Activated T-helper 1 cell treated with anti-CD3 and anti-CD28 coated beads, Interleukin-12 subunit alpha, Interleukin-12 subunit beta, Interleukin-2, Interleukin-4 antibody, amounts not matched to agents 30 ng/mL and 10 ng/mL and 1 ng/mL, durations not matched to agents 14 hours and 24 hours and 36 hours (primary cell): ENCODE measurements at regions not wholly inside any gene's neighbourhood (a gene's known extent, or its start where the extent isn't known, plus 50 kb on each side); places are given as distances from the start of the nearest gene placed in this dataset.

ENCODE experiments used
- DNase-seq: peaks from one replicate; pipeline ENCODE4 v3.0.0; 2021; ENCODE audit warnings: low spot score
- H3K27ac Mint-ChIP-seq: one replicate; pipeline ENCODE4 v1.8.0; 2021; ENCODE audit warnings: mild to moderate bottlenecking, mixed read lengths
- H3K27me3 Mint-ChIP-seq: one replicate; pipeline ENCODE4 v1.8.0; 2022; ENCODE audit warnings: mild to moderate bottlenecking, moderate library complexity, mixed read lengths; ENCODE audit not compliant: insufficient read depth
- H3K36me3 Mint-ChIP-seq: one replicate; pipeline ENCODE4 v1.8.0; 2021; ENCODE audit warnings: low read depth, mixed read lengths
- H3K4me1 Mint-ChIP-seq: one replicate; pipeline ENCODE4 v1.8.0; 2021; ENCODE audit warnings: low read depth, mixed read lengths
- H3K4me3 Mint-ChIP-seq: one replicate; pipeline ENCODE4 v1.8.0; 2021; ENCODE audit warnings: mild to moderate bottlenecking, moderate library complexity, mixed read lengths
- H3K9me3 Mint-ChIP-seq: one replicate; pipeline ENCODE4 v1.8.0; 2021; ENCODE audit warnings: mixed read lengths
- intact Hi-C: fragments of 100-400 bp; cut with micrococcal nuclease; formaldehyde crosslinking; loops from one replicate; pipeline ENCODE4 v1.15.1; 2024

GRCh38 chr11:112392904-112393303, 132.2 kb upstream of the PLET1 start:
- Mint-ChIP-seq H3K27ac (no peak overlapping the region), H3K27me3 (no peaks in the 10 kb centered on the region), H3K36me3 (no peaks in the 10 kb centered on the region), H3K9me3 (no peaks in the 10 kb centered on the region), H3K4me3 (no peak overlapping the region), H3K4me1 (no peaks in the 10 kb centered on the region)
- intact Hi-C loops = no loop called here
- DNase-seq = no peak

- no peaks in the 10 kb centered on the region for H3K9me3 Mint-ChIP-seq
These were observed 133.6 kb upstream of the PLET1 start for GRCh38 chr11:112394304-112394703.

GRCh38 chr11:112396076-112396475, 135.4 kb upstream of the PLET1 start:
- H3K27ac Mint-ChIP-seq = no peak overlapping the region
- no peaks in the 10 kb centered on the region for H3K9me3 Mint-ChIP-seq
- H3K27me3 Mint-ChIP-seq = no peaks in the 10 kb centered on the region
- no peaks in the 10 kb centered on the region for H3K36me3 Mint-ChIP-seq
- no peaks in the 10 kb centered on the region for H3K4me1 Mint-ChIP-seq
- intact Hi-C loops = no loop called here
- no peak for DNase-seq
- no peak overlapping the region for H3K4me3 Mint-ChIP-seq

More at GRCh38 chr11:112394304-112394703, 133.6 kb upstream of the PLET1 start:
- no peak for DNase-seq
- no peak overlapping the region for H3K27ac Mint-ChIP-seq
- intact Hi-C loops = no loop called here
- no peaks in the 10 kb centered on the region for H3K4me1 Mint-ChIP-seq
- H3K27me3 Mint-ChIP-seq = no peaks in the 10 kb centered on the region
- no peaks in the 10 kb centered on the region for H3K36me3 Mint-ChIP-seq
- H3K4me3 Mint-ChIP-seq = no peak overlapping the region

- Mint-ChIP-seq H3K4me1 (no peaks in the 10 kb centered on the region), H3K4me3 (no peak overlapping the region), H3K27ac (no peak overlapping the region), H3K36me3 (no peaks in the 10 kb centered on the region), H3K9me3 (no peaks in the 10 kb centered on the region), H3K27me3 (no peaks in the 10 kb centered on the region)
- intact Hi-C loops = no loop called here
- no peak for DNase-seq
These were observed 138.3 kb upstream of the PLET1 start for GRCh38 chr11:112398798-112399478.

- Mint-ChIP-seq H3K27ac (no peak overlapping the region), H3K27me3 (no peaks in the 10 kb centered on the region), H3K4me1 (no peaks in the 10 kb centered on the region), H3K36me3 (no peaks in the 10 kb centered on the region), H3K9me3 (no peaks in the 10 kb centered on the region), H3K4me3 (no peak overlapping the region)
- intact Hi-C loops = no loop called here
- no peak for DNase-seq
These were observed 139.9 kb upstream of the PLET1 start for GRCh38 chr11:112400476-112401014.

GRCh38 chr11:112401036-112401769, 140.5 kb upstream of the PLET1 start:
- intact Hi-C loops = no loop called here
- Mint-ChIP-seq H3K4me1 (no peaks in the 10 kb centered on the region), H3K27me3 (no peaks in the 10 kb centered on the region), H3K36me3 (no peaks in the 10 kb centered on the region), H3K9me3 (no peaks in the 10 kb centered on the region), H3K4me3 (no peak overlapping the region), H3K27ac (no peak overlapping the region)
- DNase-seq = no peak

GRCh38 chr11:112403432-112403831, 142.8 kb upstream of the PLET1 start:
- no peak for DNase-seq
- intact Hi-C loops = no loop called here
- Mint-ChIP-seq H3K4me3 (no peak overlapping the region), H3K36me3 (no peaks in the 10 kb centered on the region), H3K9me3 (no peaks in the 10 kb centered on the region), H3K27ac (no peak overlapping the region), H3K4me1 (no peaks in the 10 kb centered on the region), H3K27me3 (no peaks in the 10 kb centered on the region)

- no peaks in the 10 kb centered on the region for H3K9me3 Mint-ChIP-seq
- no peak overlapping the region for H3K27ac Mint-ChIP-seq
These were observed 143.5 kb upstream of the PLET1 start for GRCh38 chr11:112404112-112404511.

GRCh38 chr11:112408517-112408916, 147.9 kb upstream of the PLET1 start:
- Mint-ChIP-seq H3K4me1 (peaks cover 4% of the 10 kb centered on the region), H3K27me3 (no peaks in the 10 kb centered on the region), H3K27ac (no peak overlapping the region), H3K9me3 (peaks cover 11% of the 10 kb centered on the region), H3K36me3 (no peaks in the 10 kb centered on the region), H3K4me3 (no peak overlapping the region)
- DNase-seq = no peak
- intact Hi-C loops = no loop called here

More at GRCh38 chr11:112404112-112404511, 143.5 kb upstream of the PLET1 start:
- DNase-seq = no peak
- H3K27me3 Mint-ChIP-seq = no peaks in the 10 kb centered on the region
- no peaks in the 10 kb centered on the region for H3K4me1 Mint-ChIP-seq
- H3K4me3 Mint-ChIP-seq = no peak overlapping the region
- intact Hi-C loops = no loop called here
- no peaks in the 10 kb centered on the region for H3K36me3 Mint-ChIP-seq

GRCh38 chr11:112410325-112410724, 149.7 kb upstream of the PLET1 start:
- intact Hi-C loops = no loop called here
- DNase-seq = no peak

GRCh38 chr11:112412383-112412782, 151.7 kb upstream of the PLET1 start:
- DNase-seq = no peak
- no peak overlapping the region for H3K27ac Mint-ChIP-seq
- H3K27me3 Mint-ChIP-seq = peaks cover 3% of the 10 kb centered on the region
- no peaks in the 10 kb centered on the region for H3K36me3 Mint-ChIP-seq
- peaks cover 7% of the 10 kb centered on the region for H3K4me1 Mint-ChIP-seq
- intact Hi-C loops = no loop called here
- peaks cover 11% of the 10 kb centered on the region for H3K9me3 Mint-ChIP-seq
- no peak overlapping the region for H3K4me3 Mint-ChIP-seq

More at GRCh38 chr11:112410325-112410724, 149.7 kb upstream of the PLET1 start:
- Mint-ChIP-seq H3K27ac (no peak overlapping the region), H3K4me3 (no peak overlapping the region), H3K36me3 (no peaks in the 10 kb centered on the region), H3K27me3 (peaks cover under 1% of the 10 kb centered on the region), H3K4me1 (peaks cover 4% of the 10 kb centered on the region), H3K9me3 (peaks cover 11% of the 10 kb centered on the region)

- Mint-ChIP-seq H3K4me3 (no peak overlapping the region), H3K4me1 (peaks cover 4% of the 10 kb centered on the region), H3K36me3 (no peaks in the 10 kb centered on the region), H3K27ac (no peak overlapping the region), H3K27me3 (peaks cover 9% of the 10 kb centered on the region), H3K9me3 (peaks cover 2% of the 10 kb centered on the region)
- no peak for DNase-seq
- intact Hi-C loops = no loop called here
These were observed 156.7 kb upstream of the PLET1 start for GRCh38 chr11:112417339-112417738.

GRCh38 chr11:112418438-112418837, 157.8 kb upstream of the PLET1 start:
- Mint-ChIP-seq H3K27ac (no peak overlapping the region), H3K4me1 (peaks cover 4% of the 10 kb centered on the region), H3K4me3 (no peak overlapping the region), H3K9me3 (no peaks in the 10 kb centered on the region), H3K27me3 (peaks cover 9% of the 10 kb centered on the region), H3K36me3 (no peaks in the 10 kb centered on the region)
- intact Hi-C loops = no loop called here
- DNase-seq = no peak
